Breast epithelium (tissue), 4 donors: ENCODE measurements at regions not wholly inside any gene's neighbourhood (a gene's known extent, or its start where the extent isn't known, plus 50 kb on each side); places are given as distances from the start of the nearest gene placed in this dataset.

Source experiments
- DNase-seq, 2 donors: peaks; one replicate each; pipeline ENCODE4 v3.0.0-alpha.2; 2019; ENCODE audit warnings: low spot score in 2 of 2
- H3K27ac ChIP-seq, 2 donors: fragments of 200-600 bp; sonication (generic) in 1 of 2; one replicate each; pipeline ENCODE4 v1.5.1; 2016 to 2019; ENCODE audit warnings: mild to moderate bottlenecking in 1 of 2
- H3K27me3 ChIP-seq, 2 donors: fragments of 200-600 bp; sonication (generic) in 1 of 2; one replicate each; pipeline versions ENCODE4 v1.5.1 to v1.6.0; 2017 to 2019; ENCODE audit warnings: control low read depth in 1 of 2, mild to moderate bottlenecking in 1 of 2
- H3K36me3 ChIP-seq: fragments of 200-600 bp; one replicate; pipeline ENCODE4 v1.5.1; 2019
- H3K4me1 ChIP-seq, 2 donors: fragments of 200-600 bp; sonication (generic); one replicate each; pipeline ENCODE4 v1.5.1; 2016 to 2019; ENCODE audit warnings: control low read depth in 1 of 2
- H3K4me3 ChIP-seq, 3 donors: fragments of 200-600 bp; sonication (generic); 1 replicate in 2 of 3; 2 replicates in 1 of 3; pipeline ENCODE4 v1.5.1; 2016 to 2019; ENCODE audit warnings: mild to moderate bottlenecking in 3 of 3, moderate library complexity in 2 of 3
- H3K9me3 ChIP-seq, 2 donors: fragments of 200-600 bp; sonication (generic) in 1 of 2; one replicate each; pipeline ENCODE4 v1.5.1; 2016 to 2019; ENCODE audit warnings: control low read depth in 1 of 2
- CTCF ChIP-seq, 3 donors: fragments of 450-650 bp; IDR thresholded peaks; one replicate each; pipeline ENCODE4 v1.5.1; 2016 to 2017; ENCODE audit warnings: antibody characterized with exemption in 3 of 3, mild to moderate bottlenecking in 3 of 3, moderate library complexity in 3 of 3
- POLR2A ChIP-seq: fragments of 450-650 bp; IDR thresholded peaks from one replicate; pipeline ENCODE4 v1.6.1; 2016; ENCODE audit warnings: antibody characterized with exemption, mild to moderate bottlenecking, moderate library complexity
- POLR2AphosphoS5 ChIP-seq, 3 donors: sonication (generic); formaldehyde crosslinking; IDR thresholded peaks; one replicate each; pipeline ENCODE4 v1.6.1; 2017; ENCODE audit warnings: antibody characterized with exemption in 3 of 3
- intact Hi-C: fragments of 100-400 bp; cut with DNase I; formaldehyde crosslinking; loops from one replicate; pipeline ENCODE4 v1.15.1; 2023; ENCODE audit warnings: low total_unique reads

GRCh38 chr2:8614646-8615045 is 67.2 kb upstream of the ID2 start:
- TF ChIP-seq POLR2AphosphoS5 (IDR thresholded peaks at IDR 0.05) (no peak), POLR2A (no peak), CTCF (IDR thresholded peaks at IDR 0.05) (no peak)
- Histone ChIP-seq H3K36me3 (no peaks in the 10 kb centered on the region), H3K27me3 (no peaks in the 10 kb centered on the region), H3K27ac (no peak overlapping the region), H3K4me1 (no peaks in the 10 kb centered on the region), H3K4me3 (no peak overlapping the region), H3K9me3 (no peaks in the 10 kb centered on the region)
- no peak for DNase-seq
- intact Hi-C loops: no loop called here

GRCh38 chr2:8615252-8615575 is 66.6 kb upstream of the ID2 start:
- Histone ChIP-seq H3K4me1 (no peaks in the 10 kb centered on the region), H3K27me3 (no peaks in the 10 kb centered on the region), H3K27ac (no peak overlapping the region), H3K36me3 (no peaks in the 10 kb centered on the region), H3K4me3 (no peak overlapping the region), H3K9me3 (no peaks in the 10 kb centered on the region)
- intact Hi-C loops: no loop called here
- TF ChIP-seq POLR2A: no peak
- TF ChIP-seq CTCF (IDR thresholded peaks at IDR 0.05): no peak
- no peak for TF ChIP-seq POLR2AphosphoS5 (IDR thresholded peaks at IDR 0.05)
- no peak for DNase-seq

- intact Hi-C loops: no loop called here
- H3K27ac ChIP-seq: no peak overlapping the region
- DNase-seq: no peak
- no peaks in the 10 kb centered on the region for H3K9me3 ChIP-seq
- H3K36me3 ChIP-seq: no peaks in the 10 kb centered on the region
- TF ChIP-seq CTCF (IDR thresholded peaks at IDR 0.05): no peak
- TF ChIP-seq POLR2A: no peak
- TF ChIP-seq POLR2AphosphoS5 (IDR thresholded peaks at IDR 0.05): no peak
- no peaks in the 10 kb centered on the region for H3K27me3 ChIP-seq
- H3K4me3 ChIP-seq: no peak overlapping the region
- no peaks in the 10 kb centered on the region for H3K4me1 ChIP-seq
These were observed 66.1 kb upstream of the ID2 start for GRCh38 chr2:8615576-8616281.

GRCh38 chr2:8617048-8617447 is 64.8 kb upstream of the ID2 start:
- Histone ChIP-seq H3K9me3 (no peaks in the 10 kb centered on the region), H3K36me3 (no peaks in the 10 kb centered on the region), H3K4me3 (no peak overlapping the region), H3K27ac (no peak overlapping the region), H3K27me3 (no peaks in the 10 kb centered on the region), H3K4me1 (no peaks in the 10 kb centered on the region)
- intact Hi-C loops: no loop called here
- DNase-seq: no peak
- TF ChIP-seq POLR2AphosphoS5 (IDR thresholded peaks at IDR 0.05) (no peak), POLR2A (no peak), CTCF (IDR thresholded peaks at IDR 0.05) (no peak)

GRCh38 chr2:8617590-8617989 is 64.3 kb upstream of the ID2 start:
- no peaks in the 10 kb centered on the region for H3K27me3 ChIP-seq
- no peaks in the 10 kb centered on the region for H3K9me3 ChIP-seq
- TF ChIP-seq POLR2AphosphoS5 (IDR thresholded peaks at IDR 0.05) (no peak), CTCF (IDR thresholded peaks at IDR 0.05) (no peak), POLR2A (no peak)
- no peak overlapping the region for H3K27ac ChIP-seq
- intact Hi-C loops: no loop called here
- H3K36me3 ChIP-seq: no peaks in the 10 kb centered on the region
- DNase-seq: no peak
- no peak overlapping the region for H3K4me3 ChIP-seq
- H3K4me1 ChIP-seq: no peaks in the 10 kb centered on the region
